HFFc6 (cell line): ENCODE measurements at regions not wholly inside any gene's neighbourhood (a gene's known extent, or its start where the extent isn't known, plus 50 kb on each side); places are given as distances from the start of the nearest gene placed in this dataset.

Experiments used
- DNase-seq: peaks from one replicate; pipeline ENCODE4 v3.0.0-alpha.2; 2018
- H3K27ac Mint-ChIP-seq: 2 replicates; pipeline ENCODE4 v1.8.0; 2020; ENCODE audit warnings: mild to moderate bottlenecking, mixed read lengths
- H3K27me3 Mint-ChIP-seq: 2 replicates; pipeline ENCODE4 v1.8.0; 2021; ENCODE audit warnings: mild to moderate bottlenecking, moderate library complexity, mixed read lengths; ENCODE audit not compliant: insufficient read depth
- H3K36me3 Mint-ChIP-seq: 2 replicates; pipeline ENCODE4 v1.8.0; 2021; ENCODE audit warnings: low read depth, mixed read lengths
- H3K4me1 Mint-ChIP-seq: 2 replicates; pipeline ENCODE4 v1.8.0; 2020; ENCODE audit warnings: low read depth, mixed read lengths
- H3K4me3 Mint-ChIP-seq: 2 replicates; pipeline ENCODE4 v1.8.0; 2020; ENCODE audit warnings: mild to moderate bottlenecking, moderate library complexity, mixed read lengths
- H3K9me3 Mint-ChIP-seq: 2 replicates; pipeline ENCODE4 v1.8.0; 2020; ENCODE audit warnings: mild to moderate bottlenecking, mixed read lengths
- TF ChIP-seq, protein P1 (sequence below): fragments of 200-600 bp; sonication (generic); IDR thresholded peaks from 2 replicates; pipeline ENCODE4 v1.5.0; 2021; ENCODE audit warnings: antibody characterized with exemption, mild to moderate bottlenecking

DNA sequence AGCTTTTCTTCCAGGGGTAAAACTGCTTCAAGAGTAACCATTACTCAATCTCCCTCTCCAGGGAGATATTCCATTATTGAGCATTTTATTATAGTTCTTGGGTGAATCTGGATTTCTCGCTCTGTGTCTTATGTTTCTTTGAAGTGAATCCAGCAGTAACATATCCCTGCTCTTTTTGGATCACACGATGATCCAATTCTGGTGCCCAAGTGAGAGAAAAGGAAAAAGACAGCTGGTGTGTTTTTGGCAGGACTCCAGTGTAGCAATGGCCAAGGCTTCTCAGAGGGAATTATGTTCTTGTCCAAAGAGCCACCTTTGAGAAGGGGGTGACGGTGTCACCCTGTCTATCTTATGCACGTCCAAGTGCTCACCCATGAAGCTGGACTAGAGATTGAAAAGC, 140.3 kb upstream of the ERRFI1 start:
- TF ChIP-seq, protein P1, sequence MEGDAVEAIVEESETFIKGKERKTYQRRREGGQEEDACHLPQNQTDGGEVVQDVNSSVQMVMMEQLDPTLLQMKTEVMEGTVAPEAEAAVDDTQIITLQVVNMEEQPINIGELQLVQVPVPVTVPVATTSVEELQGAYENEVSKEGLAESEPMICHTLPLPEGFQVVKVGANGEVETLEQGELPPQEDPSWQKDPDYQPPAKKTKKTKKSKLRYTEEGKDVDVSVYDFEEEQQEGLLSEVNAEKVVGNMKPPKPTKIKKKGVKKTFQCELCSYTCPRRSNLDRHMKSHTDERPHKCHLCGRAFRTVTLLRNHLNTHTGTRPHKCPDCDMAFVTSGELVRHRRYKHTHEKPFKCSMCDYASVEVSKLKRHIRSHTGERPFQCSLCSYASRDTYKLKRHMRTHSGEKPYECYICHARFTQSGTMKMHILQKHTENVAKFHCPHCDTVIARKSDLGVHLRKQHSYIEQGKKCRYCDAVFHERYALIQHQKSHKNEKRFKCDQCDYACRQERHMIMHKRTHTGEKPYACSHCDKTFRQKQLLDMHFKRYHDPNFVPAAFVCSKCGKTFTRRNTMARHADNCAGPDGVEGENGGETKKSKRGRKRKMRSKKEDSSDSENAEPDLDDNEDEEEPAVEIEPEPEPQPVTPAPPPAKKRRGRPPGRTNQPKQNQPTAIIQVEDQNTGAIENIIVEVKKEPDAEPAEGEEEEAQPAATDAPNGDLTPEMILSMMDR: no peak
- Mint-ChIP-seq H3K36me3 (no peaks in the 10 kb centered on the region), H3K27me3 (peaks cover 14% of the 10 kb centered on the region), H3K9me3 (no peaks in the 10 kb centered on the region), H3K27ac (no peak overlapping the region), H3K4me1 (peaks cover 19% of the 10 kb centered on the region), H3K4me3 (no peak overlapping the region)
- DNase-seq: no peak

- no peak for DNase-seq
- Mint-ChIP-seq H3K4me1 (peaks cover 19% of the 10 kb centered on the region), H3K27ac (no peak overlapping the region), H3K36me3 (no peaks in the 10 kb centered on the region), H3K9me3 (no peaks in the 10 kb centered on the region), H3K4me3 (no peak overlapping the region), H3K27me3 (peaks cover 17% of the 10 kb centered on the region)
- TF ChIP-seq, protein P1: peak; percentile 45; the same call in 1 of the 2 replicates
Measured at GRCh38 chr1:8165595-8166360, 139.7 kb upstream of the ERRFI1 start.

DNA sequence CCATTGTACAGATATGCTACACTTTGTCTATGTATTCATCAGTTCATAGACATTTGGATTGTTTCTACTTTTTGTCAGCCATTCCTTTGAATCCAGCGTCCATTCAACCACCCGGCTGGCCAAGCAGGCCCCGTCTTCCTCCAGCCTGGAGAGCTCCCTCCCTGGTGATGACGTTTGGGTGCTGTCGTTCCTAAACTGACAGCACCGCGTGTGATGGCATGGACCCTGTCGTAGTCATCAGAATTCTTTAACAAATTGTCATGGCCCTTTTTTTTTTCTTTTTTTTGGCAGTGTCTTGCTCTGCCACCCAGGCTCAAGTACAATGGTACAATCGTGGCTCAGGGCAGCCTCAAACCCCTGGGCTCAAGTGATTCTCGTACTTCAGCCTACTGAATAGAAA, 138.6 kb upstream of the ERRFI1 start:
- Mint-ChIP-seq H3K27me3 (peaks cover 17% of the 10 kb centered on the region), H3K4me3 (no peak overlapping the region), H3K4me1 (peaks cover 13% of the 10 kb centered on the region), H3K27ac (no peak overlapping the region), H3K9me3 (no peaks in the 10 kb centered on the region), H3K36me3 (no peaks in the 10 kb centered on the region)
- TF ChIP-seq, protein P1: no peak
- DNase-seq: no peak

- Mint-ChIP-seq H3K4me3 (no peak overlapping the region), H3K36me3 (no peaks in the 10 kb centered on the region), H3K9me3 (no peaks in the 10 kb centered on the region), H3K27ac (no peak overlapping the region), H3K4me1 (peaks cover 2% of the 10 kb centered on the region; the same call in 1 of the 2 replicates), H3K27me3 (peaks cover 17% of the 10 kb centered on the region)
- TF ChIP-seq, protein P1: no peak
- DNase-seq: no peak
Measured at GRCh38 chr1:8163039-8163438, 136.9 kb upstream of the ERRFI1 start.

DNA sequence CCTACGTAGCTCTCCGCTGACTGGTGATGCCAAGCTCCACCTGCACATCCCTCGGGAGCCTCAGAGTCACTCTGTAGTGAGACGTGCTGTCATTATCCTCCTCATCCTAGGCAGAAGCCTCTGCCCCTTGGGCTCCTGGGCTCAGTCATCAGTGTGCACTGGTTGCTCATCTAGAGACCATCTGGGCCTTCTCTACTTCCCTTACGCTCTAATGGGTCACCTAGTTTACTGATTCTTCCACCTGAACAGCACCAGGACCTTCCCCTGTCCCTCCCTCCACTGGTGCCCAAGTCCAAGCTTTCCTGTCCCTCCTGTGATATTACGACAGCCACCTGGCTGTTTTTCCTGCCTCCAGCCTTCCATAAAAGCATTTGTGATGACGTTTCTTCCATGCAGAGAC, 136.1 kb upstream of the ERRFI1 start:
- no peak for DNase-seq
- Mint-ChIP-seq H3K36me3 (no peaks in the 10 kb centered on the region), H3K27ac (no peak overlapping the region), H3K27me3 (peaks cover 19% of the 10 kb centered on the region), H3K4me1 (no peaks in the 10 kb centered on the region), H3K4me3 (no peak overlapping the region), H3K9me3 (no peaks in the 10 kb centered on the region)
- TF ChIP-seq, protein P1: no peak
